ENCODE measurements at regions not wholly inside any gene's neighbourhood (a gene's known extent, or its start where the extent isn't known, plus 50 kb on each side); places are given as distances from the start of the nearest gene placed in this dataset.
"Not testable (repeated sequence)": the region's sequence is repeated elsewhere in the genome, so short reads cannot be mapped to it uniquely, and the experiment has no call there.

GRCh38 chrX:42195506-42195905 lies 272.2 kb upstream of the CASK start:
- DNase-seq (ENCODE audit: low spot score in 2 of 2), result no peak
- intact Hi-C loops (cut with DNase I; ENCODE audit: low total_unique reads), result no loop called here
- TF ChIP-seq POLR2A (IDR thresholded peaks at IDR 0.05) (no peak), CTCF (IDR thresholded peaks at IDR 0.05) (no peak)
- no peak overlapping the region for H3K4me3 ChIP-seq (ENCODE audit: low read depth, poor library complexity, severe bottlenecking)
- WGBS, 2 donors, result 42 to 60% methylated on average over 1 of the region's 1 CpG

- H3K4me3 ChIP-seq (ENCODE audit: low read depth, poor library complexity, severe bottlenecking), result no peak overlapping the region
- no peak for TF ChIP-seq CTCF (IDR thresholded peaks at IDR 0.05)
- TF ChIP-seq POLR2A (IDR thresholded peaks at IDR 0.05), result no peak
- 54 to 68% methylated on average over 4 of the region's 4 CpGs for WGBS, 2 donors
- no peak for DNase-seq (ENCODE audit: low spot score in 2 of 2)
- intact Hi-C loops (cut with DNase I; ENCODE audit: low total_unique reads), result no loop called here
Measured at GRCh38 chrX:42189576-42189975, 266.2 kb upstream of the CASK start.

GRCh38 chrX:42188730-42189129 lies 265.4 kb upstream of the CASK start:
- no peak overlapping the region for H3K4me3 ChIP-seq (ENCODE audit: low read depth, poor library complexity, severe bottlenecking)
- WGBS, 2 donors, result 59 to 67% methylated on average over 5 of the region's 5 CpGs
- DNase-seq (ENCODE audit: low spot score in 2 of 2), result no peak
- intact Hi-C loops (cut with DNase I; ENCODE audit: low total_unique reads), result no loop called here
- no peak for TF ChIP-seq CTCF (IDR thresholded peaks at IDR 0.05)
- TF ChIP-seq POLR2A (IDR thresholded peaks at IDR 0.05), result no peak

GRCh38 chrX:42176789-42177188 lies 253.4 kb upstream of the CASK start:
- H3K4me3 ChIP-seq (ENCODE audit: low read depth, poor library complexity, severe bottlenecking), result no peak overlapping the region

GRCh38 chrX:42175843-42176242 lies 252.5 kb upstream of the CASK start:
- intact Hi-C loops (cut with DNase I; ENCODE audit: low total_unique reads), result no loop called here
- no peak for TF ChIP-seq POLR2A (IDR thresholded peaks at IDR 0.05)
- TF ChIP-seq CTCF (IDR thresholded peaks at IDR 0.05), result no peak
- DNase-seq (ENCODE audit: low spot score in 2 of 2), result no peak
- no peak overlapping the region for H3K4me3 ChIP-seq (ENCODE audit: low read depth, poor library complexity, severe bottlenecking)
- WGBS, 2 donors, result 84 to 95% methylated on average over 2 of the region's 2 CpGs

More at GRCh38 chrX:42176789-42177188, 253.4 kb upstream of the CASK start:
- DNase-seq (ENCODE audit: low spot score in 2 of 2), result no peak
- TF ChIP-seq POLR2A (IDR thresholded peaks at IDR 0.05), result no peak
- TF ChIP-seq CTCF (IDR thresholded peaks at IDR 0.05), result no peak
- WGBS, 2 donors, result 61 to 82% methylated on average over 4 to 6 of the region's 6 CpGs
- intact Hi-C loops (cut with DNase I; ENCODE audit: low total_unique reads), result no loop called here

GRCh38 chrX:42157923-42158322 lies 234.6 kb upstream of the CASK start:
- intact Hi-C loops (cut with DNase I; ENCODE audit: low total_unique reads); DNase-seq (ENCODE audit: low spot score in 2 of 2): not testable (repeated sequence)
- WGBS, 2 donors, result 63 to 78% methylated on average over 2 of the region's 2 CpGs

More at GRCh38 chrX:42157923-42158322, 234.6 kb upstream of the CASK start:
- H3K4me3 ChIP-seq (ENCODE audit: low read depth, poor library complexity, severe bottlenecking), result not testable (repeated sequence)

Data from lower leg skin (tissue), 4 donors.